NOMO-1 (cell line): ENCODE measurements at regions not wholly inside any gene's neighbourhood (a gene's known extent, or its start where the extent isn't known, plus 50 kb on each side); places are given as distances from the start of the nearest gene placed in this dataset.

Experiments used
- DNase-seq, 2 experiments: peaks; one replicate each; lab custom pipeline; 2025; ENCODE audit not compliant: unreplicated experiment in 2 of 2; lab: John Stamatoyannopoulos, UW

GRCh38 chrX:137387646-137388045 lies 178.3 kb upstream of the ZIC3 start:
- DNase-seq: peak in 1 of 2 experiments; percentile 38

DNA sequence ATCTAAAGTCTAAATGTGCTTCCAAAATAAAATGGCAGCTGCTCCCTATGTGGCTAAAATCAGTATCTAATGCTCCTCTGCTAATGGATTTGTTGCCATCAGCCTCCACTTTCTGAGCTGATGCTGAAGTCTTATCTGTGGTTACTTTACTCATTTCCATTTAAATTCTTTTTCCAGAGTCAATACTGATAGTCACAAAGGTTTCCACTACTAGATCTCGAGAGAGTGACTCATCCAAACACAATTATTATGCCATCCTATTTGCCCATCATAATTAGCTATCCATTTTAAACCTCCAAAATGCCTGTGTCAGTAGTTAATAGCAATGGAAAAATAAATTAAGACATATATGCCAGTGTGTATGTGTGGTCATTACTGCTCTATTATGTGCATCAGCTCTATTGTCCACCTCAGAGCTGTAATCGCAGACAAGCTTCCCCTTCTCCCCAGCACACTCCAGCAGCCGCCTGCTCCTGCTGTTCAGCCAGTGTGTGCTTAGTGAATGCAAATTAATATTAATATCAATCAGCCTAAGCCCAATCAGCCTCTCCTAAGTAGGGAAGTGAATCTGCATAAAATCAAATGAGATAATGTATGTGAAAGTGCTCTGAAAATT lies 199.8 kb upstream of the ZIC3 start:
- DNase-seq: no peak

DNA sequence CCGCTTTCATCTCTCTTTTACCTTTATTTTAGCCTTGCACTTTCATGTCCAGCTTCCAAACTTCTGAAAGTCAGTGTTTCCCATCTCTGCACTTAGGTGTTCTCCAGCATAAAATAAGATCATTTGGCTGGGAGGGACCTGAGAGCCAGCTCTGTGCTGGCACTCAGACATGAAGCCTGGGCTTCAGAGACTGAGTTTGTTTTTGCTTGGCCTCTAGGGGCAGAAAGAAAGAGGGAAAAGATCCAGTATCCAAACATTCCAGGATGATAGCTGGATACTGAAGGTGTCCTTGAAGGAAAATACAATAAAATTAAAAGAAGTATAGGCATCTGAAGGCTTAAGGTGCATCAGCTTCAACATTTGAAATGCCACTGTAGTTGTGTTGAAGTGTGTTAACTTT lies 202.4 kb upstream of the ZIC3 start:
- no peak for DNase-seq

DNA sequence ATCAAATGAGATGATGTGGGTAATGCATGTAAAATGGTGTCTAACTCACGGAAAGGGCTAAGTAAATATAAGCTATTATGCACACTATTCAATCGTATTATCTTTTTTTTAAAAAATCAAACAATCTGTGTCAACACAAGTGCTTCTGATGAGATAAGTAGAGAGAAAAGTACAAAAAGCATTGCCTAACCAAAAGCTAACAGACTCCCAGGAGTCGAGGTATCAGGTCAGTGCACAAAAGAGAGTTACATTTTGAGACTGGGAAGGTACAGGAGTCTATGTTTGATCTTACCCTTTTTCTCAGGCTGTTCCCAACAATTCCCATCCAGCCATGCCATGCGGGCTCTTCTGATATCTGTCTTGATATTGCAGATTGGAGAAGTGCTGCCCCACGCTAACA lies 203.3 kb upstream of the ZIC3 start:
- no peak for DNase-seq

- DNase-seq: no peak
Observed at GRCh38 chrX:137354851-137355250, 211.1 kb upstream of the ZIC3 start.

GRCh38 chrX:137353404-137353803 lies 212.5 kb upstream of the ZIC3 start:
- no peak for DNase-seq

GRCh38 chrX:137352101-137352660 lies 213.7 kb upstream of the ZIC3 start:
- no peak for DNase-seq

GRCh38 chrX:137342969-137343368 lies 223.0 kb upstream of the ZIC3 start:
- no peak for DNase-seq

DNA sequence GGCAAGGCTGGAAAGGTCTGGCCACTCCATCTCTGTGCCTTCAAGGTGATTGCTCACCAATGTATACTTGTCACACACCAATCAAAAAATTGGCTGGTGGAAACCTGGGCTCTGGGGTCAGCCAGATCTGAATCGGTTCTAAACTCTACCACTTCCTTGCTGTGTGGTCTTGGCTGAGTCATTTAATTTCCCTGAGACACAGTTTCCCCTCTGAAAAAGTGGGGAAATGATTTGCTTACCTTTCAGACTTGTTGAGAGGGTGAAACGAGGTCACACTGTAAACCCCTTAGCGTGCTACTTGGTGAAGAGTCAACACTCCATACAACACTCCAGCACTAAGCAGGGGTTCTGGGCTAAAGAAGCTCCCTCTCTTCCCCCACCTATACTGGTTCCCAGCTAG lies 252.3 kb upstream of the ZIC3 start:
- DNase-seq: no peak

- DNase-seq: no peak
Observed at GRCh38 chrX:137305404-137305803, 260.5 kb upstream of the ZIC3 start.

DNA sequence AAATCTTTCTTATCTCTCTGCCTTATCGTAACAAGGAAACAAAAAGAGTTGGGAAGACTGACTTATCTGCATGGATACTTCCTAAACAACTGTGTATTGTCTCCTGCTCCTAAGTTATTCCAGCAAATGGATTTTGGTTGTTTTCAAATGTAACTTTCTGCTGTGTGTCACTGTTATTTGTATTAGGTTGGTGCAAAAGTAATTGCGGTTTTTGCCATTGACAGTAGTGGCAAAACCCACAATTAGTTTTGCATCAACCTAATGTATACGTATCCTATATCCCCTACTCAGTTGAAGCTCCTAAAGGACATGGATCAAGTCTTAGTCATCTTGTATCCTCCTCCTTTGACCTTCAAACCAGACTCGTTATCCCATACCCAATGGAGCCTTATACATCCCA lies 263.4 kb upstream of the GPR101 start:
- no peak for DNase-seq

- no peak for DNase-seq
Observed at GRCh38 chrX:137290011-137290410, 256.2 kb upstream of the GPR101 start.

DNA sequence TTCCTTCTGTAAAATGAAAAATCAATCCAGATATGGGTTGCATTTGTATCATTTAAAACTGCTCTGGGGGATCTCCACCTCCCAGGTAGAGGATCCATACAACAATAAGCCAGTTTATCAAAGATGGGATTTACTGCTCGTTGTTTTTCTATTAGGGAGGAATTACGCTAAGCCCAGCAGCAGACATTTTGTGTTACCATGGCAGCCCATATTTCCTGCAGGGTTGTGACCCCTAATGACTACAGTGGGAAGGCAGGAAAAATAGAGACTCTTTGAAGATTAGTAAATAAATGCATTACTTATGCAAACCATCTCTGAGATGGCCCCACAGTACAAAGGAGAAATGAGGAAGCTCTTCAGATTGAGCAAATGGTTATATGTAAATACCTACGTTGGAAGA lies 253.4 kb upstream of the GPR101 start:
- DNase-seq: no peak

DNA sequence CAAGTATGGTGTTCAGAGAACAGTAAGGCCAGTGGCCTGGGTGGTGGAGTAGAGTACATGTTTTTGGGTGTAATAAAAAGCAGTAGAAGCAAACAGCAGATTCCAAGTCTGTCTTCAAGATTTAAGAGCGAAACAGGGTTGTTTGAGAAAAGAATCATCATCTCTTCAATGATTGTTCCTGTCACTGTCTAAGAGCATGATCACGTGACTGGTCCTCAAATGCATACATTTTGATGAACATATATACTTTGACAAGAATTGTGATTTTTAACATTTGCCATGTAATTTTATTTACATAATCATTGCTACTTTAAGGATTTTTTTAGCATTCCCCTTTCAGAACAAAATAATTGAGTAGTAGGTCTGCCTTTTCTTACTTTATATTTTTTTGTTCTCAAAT lies 252.6 kb upstream of the GPR101 start:
- no peak for DNase-seq

DNA sequence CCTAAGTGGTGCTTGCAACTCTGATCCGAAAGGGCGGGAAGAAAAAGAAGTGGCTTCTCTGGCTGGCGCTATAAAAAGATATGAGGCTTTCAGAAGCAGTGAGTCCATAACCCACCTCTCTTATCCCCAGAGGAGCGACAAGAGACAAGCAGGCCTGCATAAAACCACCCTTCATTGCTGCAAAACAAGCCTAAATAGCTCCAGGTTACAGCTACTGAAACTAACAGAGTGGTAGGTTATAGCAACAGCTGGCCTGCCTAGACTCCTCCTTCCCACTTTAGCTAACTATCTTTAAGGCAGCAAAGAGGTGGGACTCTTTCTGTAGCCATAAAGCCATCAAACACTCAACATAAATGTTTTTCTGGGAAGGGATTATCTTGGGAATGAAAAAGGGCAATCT lies 245.0 kb upstream of the GPR101 start:
- DNase-seq: no peak

GRCh38 chrX:137263374-137263773 lies 229.6 kb upstream of the GPR101 start:
- no peak for DNase-seq

- no peak for DNase-seq
Observed at GRCh38 chrX:137245183-137245582, 211.4 kb upstream of the GPR101 start.

DNA sequence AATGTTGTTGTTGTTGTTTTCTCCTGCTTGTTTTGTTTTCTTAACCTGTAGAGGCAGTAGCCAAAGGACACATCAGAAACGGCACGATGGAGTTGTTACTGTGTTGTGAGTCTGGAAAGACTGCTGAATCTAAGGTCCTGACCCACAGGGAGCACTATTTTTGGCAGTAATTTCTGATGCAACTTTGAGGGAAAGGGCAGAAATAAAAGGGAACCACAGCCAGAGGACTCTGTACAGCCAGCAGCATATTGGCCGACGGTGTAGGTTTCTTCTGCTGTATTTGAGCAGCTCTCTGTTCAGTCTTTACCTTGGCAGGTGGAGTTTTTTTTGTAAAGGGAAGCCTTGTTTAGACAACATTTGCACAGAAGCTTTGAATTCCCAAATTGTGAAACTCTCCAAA lies 203.0 kb upstream of the GPR101 start:
- peak in 1 of 2 experiments; percentile 18 for DNase-seq

GRCh38 chrX:137234651-137235402 lies 201.0 kb upstream of the GPR101 start:
- DNase-seq: peak; percentile 32 to 40

GRCh38 chrX:137233478-137233877 lies 199.7 kb upstream of the GPR101 start:
- DNase-seq: no peak

DNA sequence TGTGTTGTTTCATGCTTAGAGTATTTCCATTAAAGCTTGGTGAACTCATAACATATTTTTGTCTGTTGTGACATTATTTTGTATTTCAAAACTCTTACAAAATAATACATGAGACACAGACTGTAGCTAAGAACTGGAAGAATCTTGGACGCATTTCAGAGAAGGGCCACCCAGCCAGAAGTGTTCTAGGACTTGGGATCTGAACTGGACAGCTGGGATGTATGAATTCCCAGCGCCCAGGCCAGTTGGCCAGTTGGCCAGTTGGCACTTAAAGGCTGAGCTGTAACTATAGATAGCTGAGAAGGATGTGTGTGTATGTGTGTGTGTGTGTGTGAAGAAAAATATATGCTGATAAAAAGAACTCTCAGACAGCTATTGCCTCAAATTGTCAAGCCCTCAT lies 193.4 kb upstream of the GPR101 start:
- DNase-seq: no peak

GRCh38 chrX:137215467-137215866 lies 181.7 kb upstream of the GPR101 start:
- DNase-seq: no peak
